Ishikawa (cell line): ENCODE measurements at regions not wholly inside any gene's neighbourhood (a gene's known extent, or its start where the extent isn't known, plus 50 kb on each side); places are given as distances from the start of the nearest gene placed in this dataset.

Source experiments
- CEBPB ChIP-seq: IDR thresholded peaks from 2 replicates; pipeline ENCODE4 v1.6.1; 2012
- CREB1 ChIP-seq: IDR thresholded peaks from 2 replicates; pipeline ENCODE4 v1.6.1; 2012; ENCODE audit warnings: low read depth
- EGR1 ChIP-seq: IDR thresholded peaks from 2 replicates; pipeline ENCODE4 v1.6.1; 2012
- EP300 ChIP-seq: IDR thresholded peaks from 2 replicates; pipeline ENCODE4 v1.6.1; 2012; ENCODE audit warnings: borderline replicate concordance
- FOXM1 ChIP-seq: IDR thresholded peaks from 2 replicates; pipeline ENCODE4 v1.6.1; 2012; ENCODE audit warnings: low read depth, borderline replicate concordance
- MAX ChIP-seq: IDR thresholded peaks from 2 replicates; pipeline ENCODE4 v1.6.1; 2012
- NFIC ChIP-seq: IDR thresholded peaks from 2 replicates; pipeline ENCODE4 v1.6.1; 2012
- RAD21 ChIP-seq: IDR thresholded peaks from 2 replicates; pipeline ENCODE4 v1.6.1; 2012; ENCODE audit warnings: low read depth
- REST ChIP-seq: IDR thresholded peaks from 2 replicates; pipeline ENCODE4 v1.6.1; 2012; ENCODE audit warnings: low read depth, mild to moderate bottlenecking
- TAF1 ChIP-seq: IDR thresholded peaks from 2 replicates; pipeline ENCODE4 v1.6.1; 2012; ENCODE audit warnings: low read depth, mild to moderate bottlenecking
- TCF12 ChIP-seq: IDR thresholded peaks from 2 replicates; pipeline ENCODE4 v1.6.1; 2012; ENCODE audit warnings: low read depth
- TEAD4 ChIP-seq: IDR thresholded peaks from 2 replicates; pipeline ENCODE4 v1.6.1; 2012
- USF1 ChIP-seq: IDR thresholded peaks from 2 replicates; pipeline ENCODE4 v1.6.1; 2012
- YY1 ChIP-seq: IDR thresholded peaks from 2 replicates; pipeline ENCODE4 v1.6.1; 2012; ENCODE audit warnings: low read depth
- ZBTB7A ChIP-seq: IDR thresholded peaks from 2 replicates; pipeline ENCODE4 v1.6.1; 2012; ENCODE audit warnings: low read depth

- TF ChIP-seq YY1 = no peak
- no peak for TF ChIP-seq NFIC
- no peak for TF ChIP-seq ZBTB7A
- TF ChIP-seq TCF12 = no peak
- no peak for TF ChIP-seq USF1
- TF ChIP-seq CREB1 = no peak
- TF ChIP-seq FOXM1 = no peak
- no peak for TF ChIP-seq CEBPB
- TF ChIP-seq RAD21 = no peak
- no peak for TF ChIP-seq EGR1
- TF ChIP-seq REST = no peak
- TF ChIP-seq TAF1 = no peak
- no peak for TF ChIP-seq TEAD4
- TF ChIP-seq EP300 = no peak
- TF ChIP-seq MAX = no peak
Measured at GRCh38 chr20:58044931-58045555, 183.4 kb downstream of the ANKRD60 start.

GRCh38 chr20:58044286-58044685 is 184.2 kb downstream of the ANKRD60 start:
- TF ChIP-seq TAF1 (no peak), CREB1 (no peak), TCF12 (no peak), CEBPB (no peak), TEAD4 (no peak), ZBTB7A (no peak), EP300 (no peak), MAX (no peak), YY1 (no peak)

GRCh38 chr20:58043236-58044140 is 185.0 kb downstream of the ANKRD60 start:
- no peak for TF ChIP-seq REST
- TF ChIP-seq EP300 = no peak
- no peak for TF ChIP-seq MAX
- TF ChIP-seq TAF1 = no peak
- no peak for TF ChIP-seq NFIC
- no peak for TF ChIP-seq USF1
- TF ChIP-seq YY1 = no peak
- no peak for TF ChIP-seq RAD21

- TF ChIP-seq MAX (no peak), USF1 (no peak), REST (no peak), CREB1 (no peak), RAD21 (no peak), TEAD4 (no peak), EGR1 (no peak), FOXM1 (no peak), NFIC (no peak), EP300 (no peak), YY1 (no peak), CEBPB (no peak), ZBTB7A (no peak), TAF1 (no peak)
Measured at GRCh38 chr20:58042591-58042990, 185.9 kb downstream of the ANKRD60 start.
